ENCODE measurements at regions not wholly inside any gene's neighbourhood (a gene's known extent, or its start where the extent isn't known, plus 50 kb on each side); places are given as distances from the start of the nearest gene placed in this dataset.

- TF ChIP-seq CTCF (IDR thresholded peaks at IDR 0.05; ENCODE audit: low read depth, low read length, poor library complexity, severe bottlenecking) (no peak), EZH2phosphoT487 (IDR thresholded peaks at IDR 0.05; ENCODE audit: borderline replicate concordance, low read length) (no peak)
Observed at GRCh38 chr12:97167598-97167997, 260.5 kb downstream of the NEDD1 start.

All from DOHH2 (cell line).